DMS53 treated with DMSO at 0.1 percent for 48 hours (cell line): ENCODE measurements at regions not wholly inside any gene's neighbourhood (a gene's known extent, or its start where the extent isn't known, plus 50 kb on each side); places are given as distances from the start of the nearest gene placed in this dataset.
A peak's percentile ranks its signal among the peaks of the same experiment; 100 is the strongest.
"Not testable (repeated sequence)": the region's sequence is repeated elsewhere in the genome, so short reads cannot be mapped to it uniquely, and the experiment has no call there.

Experiments used
- DNase-seq: peaks from one replicate; lab custom pipeline; 2025; ENCODE audit not compliant: unreplicated experiment; lab: John Stamatoyannopoulos, UW

DNA sequence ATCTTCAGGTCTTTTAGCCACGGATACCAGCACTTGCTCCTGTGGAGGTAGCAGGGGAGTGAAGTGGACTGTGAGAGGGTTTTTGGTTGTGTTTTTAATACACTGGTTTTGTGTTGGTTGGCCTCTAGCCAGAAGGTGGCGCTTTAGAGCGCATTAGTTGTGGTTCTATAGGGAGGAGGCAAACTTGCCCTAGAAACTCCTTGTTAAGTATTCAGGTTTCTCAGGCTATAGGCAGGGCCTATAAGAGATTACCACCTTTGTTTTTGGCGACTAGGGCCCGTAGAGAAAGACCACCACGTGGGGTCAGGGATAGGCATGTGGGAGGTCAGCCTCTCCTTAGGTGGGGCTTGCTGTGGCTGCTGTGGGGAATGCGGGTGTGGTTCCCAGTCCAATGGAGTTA lies 221.6 kb upstream of the SPANXN4 start:
- peak; percentile 5 for DNase-seq

DNA sequence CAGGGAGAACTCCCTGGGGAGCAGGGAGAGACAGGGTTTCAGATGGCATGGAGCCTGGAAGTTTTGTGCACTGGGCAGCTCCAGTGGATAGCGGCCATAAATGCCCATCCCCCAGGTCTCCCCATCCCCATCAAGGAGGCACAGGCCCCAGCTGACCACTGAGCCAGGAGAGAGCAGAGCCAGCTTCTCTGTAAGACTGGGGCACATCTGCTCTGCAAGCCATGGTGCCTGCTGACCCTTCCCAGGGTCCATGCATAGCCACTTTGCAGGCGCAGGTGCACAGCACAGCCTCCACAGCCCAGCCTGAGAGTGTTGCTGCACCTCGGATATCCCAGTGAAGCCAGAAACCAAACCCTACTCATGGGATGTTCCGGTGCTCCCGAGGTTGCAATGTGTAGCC lies 206.3 kb upstream of the SPANXN4 start:
- no peak for DNase-seq

DNA sequence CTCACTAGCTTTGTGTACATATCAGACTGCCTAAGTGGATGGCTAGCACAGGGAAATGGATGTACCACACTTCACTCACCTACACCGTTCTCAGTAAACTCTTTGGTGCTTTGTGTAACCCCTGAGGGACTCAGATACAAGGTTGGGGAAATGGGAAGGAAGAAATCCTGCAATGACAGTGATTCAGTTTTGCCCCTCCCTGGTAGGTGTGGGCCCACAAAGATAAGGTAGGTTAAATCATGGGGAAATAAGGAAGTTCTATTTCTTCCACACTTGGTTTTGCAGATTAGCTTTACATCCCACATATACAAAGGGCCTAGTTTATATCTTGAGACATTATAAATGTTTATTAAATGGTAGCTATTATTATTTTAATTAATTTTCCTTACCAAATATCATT lies 197.6 kb upstream of the SPANXN4 start:
- DNase-seq: no peak

DNA sequence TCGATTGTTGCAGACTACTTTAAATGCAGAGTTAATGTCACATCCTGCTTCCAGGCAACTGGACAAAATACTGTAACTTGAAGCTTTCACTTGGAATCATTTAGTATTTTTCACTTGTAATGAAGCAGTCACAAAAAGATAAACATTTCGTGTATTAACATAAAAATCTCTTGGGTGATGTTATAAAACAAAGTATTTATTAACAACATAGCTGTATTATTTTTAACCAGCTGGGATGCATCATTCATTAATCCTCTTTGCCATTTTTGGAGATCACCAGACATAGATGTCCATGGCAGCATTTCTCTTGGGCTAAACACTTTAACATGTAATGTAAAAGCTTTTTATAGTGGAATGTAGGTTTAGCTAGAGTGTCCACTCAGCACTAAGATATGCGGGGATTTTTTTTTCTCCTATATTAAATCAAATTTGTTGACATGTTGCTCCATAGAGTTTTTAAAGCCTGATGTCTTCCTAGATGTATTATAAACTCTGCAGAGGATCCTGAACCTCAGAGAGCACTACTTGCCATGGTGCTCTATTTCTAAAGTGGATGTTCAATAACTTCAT lies 193.7 kb upstream of the SPANXN4 start:
- no peak for DNase-seq

DNA sequence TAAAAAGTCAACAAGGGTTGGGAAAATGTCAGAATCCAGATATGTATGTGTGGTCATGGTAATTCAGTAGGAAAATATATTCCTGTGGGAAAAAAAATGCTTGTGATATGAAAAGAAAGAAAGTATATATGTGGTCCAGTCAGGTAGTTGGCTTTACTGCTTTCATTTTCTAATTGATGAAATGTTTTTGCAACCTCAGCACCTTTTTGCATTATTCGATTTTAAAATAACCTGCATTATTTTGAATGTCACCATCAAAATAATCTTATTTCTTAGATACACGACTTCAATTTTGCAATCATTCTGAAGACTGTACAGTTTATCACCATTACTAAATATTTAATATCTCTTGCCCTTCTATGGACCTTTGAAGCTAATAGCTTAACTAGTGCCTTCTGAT lies 170.8 kb upstream of the SPANXN4 start:
- DNase-seq: no peak

DNA sequence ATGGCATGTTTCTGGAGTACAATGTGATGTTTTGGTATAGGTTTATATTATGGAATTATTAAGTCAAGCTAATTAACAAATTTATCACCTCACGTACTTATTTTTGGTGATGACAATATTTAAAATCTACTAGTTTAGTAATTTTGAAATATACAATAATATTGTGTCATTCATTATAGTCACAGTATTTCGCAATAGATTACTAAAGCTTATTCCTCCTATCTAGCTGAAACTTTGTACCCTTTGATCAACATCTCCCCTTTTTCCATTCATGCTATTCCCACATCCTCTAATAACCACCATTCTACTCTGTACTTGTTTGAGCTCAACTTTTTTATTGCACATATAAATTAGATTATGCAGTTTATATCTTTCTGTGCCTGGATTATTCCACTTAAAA lies 164.8 kb upstream of the SPANXN4 start:
- DNase-seq: no peak

DNA sequence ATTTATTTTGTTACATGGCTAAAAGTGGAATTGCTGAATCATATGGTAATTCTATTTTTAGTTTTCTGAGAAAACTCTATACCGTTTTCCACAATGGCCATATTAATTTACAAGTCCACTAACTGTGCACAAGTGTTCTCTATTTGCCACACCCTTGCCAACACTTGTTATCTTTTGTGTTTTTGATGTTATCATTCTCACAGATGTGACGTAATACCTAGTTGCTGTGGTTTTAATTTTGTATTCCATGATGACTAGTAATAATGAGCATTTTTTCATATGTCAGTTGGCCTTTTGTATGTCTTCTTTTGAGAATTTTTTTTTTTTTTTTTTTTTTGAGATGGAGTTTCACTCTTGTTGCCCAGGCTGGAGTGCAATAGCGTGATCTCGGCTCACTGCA lies 164.2 kb upstream of the SPANXN4 start:
- DNase-seq: no peak

DNA sequence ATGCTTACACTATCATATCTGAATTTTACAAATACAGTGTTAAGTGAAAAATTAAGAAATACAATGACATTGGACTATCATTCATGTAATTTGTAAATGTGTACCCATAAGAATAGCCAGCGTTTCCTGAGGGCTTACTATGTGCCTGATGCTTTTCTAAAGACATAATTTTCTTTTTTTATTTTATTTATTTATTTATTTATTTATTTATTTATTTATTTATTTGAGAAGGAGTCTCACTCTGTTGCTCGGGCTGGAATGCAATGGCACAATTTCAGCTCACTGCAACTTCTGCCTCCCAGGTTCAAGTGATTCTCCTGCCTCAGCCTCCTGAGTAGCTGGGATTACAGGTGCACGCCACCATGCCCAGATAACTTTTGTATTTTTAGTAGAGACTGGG lies 159.5 kb upstream of the SPANXN4 start:
- DNase-seq: not testable (repeated sequence)

DNA sequence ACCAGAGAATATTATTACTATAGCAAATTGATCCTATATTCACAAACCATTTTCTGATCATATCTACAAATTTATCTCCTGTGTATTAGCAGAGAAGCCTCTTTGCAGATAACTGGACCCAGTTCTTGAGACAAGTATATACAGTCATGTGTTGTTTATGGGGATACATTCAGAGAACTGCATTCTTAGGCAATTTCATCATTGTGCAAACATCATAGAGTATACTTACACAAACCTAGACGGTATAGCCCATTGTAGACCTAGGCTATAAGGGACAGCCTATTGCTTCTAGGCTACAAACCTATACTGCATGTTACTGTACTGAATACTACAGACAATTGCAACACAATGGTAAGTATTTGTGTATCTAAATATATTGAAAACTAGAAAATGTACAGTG lies 152.5 kb upstream of the SPANXN4 start:
- peak; percentile 22 for DNase-seq

DNA sequence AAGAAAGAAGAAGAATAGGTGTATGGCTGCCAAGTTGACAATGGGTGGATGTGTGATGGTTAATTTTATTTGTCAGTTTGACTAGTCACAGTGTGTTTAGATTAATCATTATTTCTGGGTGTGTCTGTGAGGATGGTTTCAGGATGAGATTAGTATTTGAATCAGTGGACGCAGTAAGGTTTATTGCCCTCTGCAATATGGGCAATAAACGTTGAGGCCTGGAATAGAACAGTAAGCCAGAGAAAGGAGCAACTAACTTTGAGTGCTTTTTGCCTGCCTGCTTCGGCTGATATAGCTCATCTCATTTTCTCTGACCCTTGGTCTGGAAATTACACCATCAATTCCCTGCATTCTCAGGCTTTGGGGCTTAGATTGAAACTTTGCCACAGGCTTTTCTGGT lies 140.8 kb upstream of the SPANXN4 start:
- no peak for DNase-seq

DNA sequence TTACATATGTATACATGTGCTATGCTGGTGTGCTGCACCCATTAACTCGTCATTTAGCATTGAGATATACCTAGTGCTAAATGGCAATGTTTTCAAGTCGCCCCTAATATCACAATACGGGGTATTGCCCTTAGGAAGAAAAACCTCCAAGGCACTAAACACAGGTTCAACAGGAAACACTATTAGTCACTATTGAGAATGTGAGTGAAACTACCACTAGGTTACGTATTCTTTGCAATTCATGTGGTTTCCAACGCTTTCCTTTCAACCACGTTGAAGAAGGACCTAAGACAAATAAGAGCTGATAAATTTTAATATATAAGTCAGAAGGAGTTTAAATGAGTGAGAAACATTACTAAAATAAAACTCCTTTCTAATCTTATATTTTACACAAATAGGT lies 134.7 kb upstream of the SPANXN4 start:
- no peak for DNase-seq

DNA sequence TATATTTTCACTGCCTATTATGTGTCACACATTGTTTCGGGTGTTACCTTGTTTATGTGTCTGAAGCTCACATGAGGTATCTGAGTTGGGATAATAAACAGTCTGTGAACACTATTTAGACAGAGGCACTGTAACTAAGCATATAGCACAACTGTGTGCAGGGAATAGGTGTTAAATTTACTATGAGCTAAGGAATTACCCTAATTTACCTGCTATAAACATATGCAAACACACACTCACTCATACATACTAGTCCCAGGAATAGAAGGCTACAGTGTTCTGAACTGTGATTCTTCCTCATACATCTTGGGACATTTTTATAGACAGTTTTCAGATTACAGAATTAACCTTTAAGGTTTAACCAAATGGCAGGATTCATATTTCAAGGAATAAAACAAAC lies 127.6 kb upstream of the SPANXN4 start:
- DNase-seq: no peak

DNA sequence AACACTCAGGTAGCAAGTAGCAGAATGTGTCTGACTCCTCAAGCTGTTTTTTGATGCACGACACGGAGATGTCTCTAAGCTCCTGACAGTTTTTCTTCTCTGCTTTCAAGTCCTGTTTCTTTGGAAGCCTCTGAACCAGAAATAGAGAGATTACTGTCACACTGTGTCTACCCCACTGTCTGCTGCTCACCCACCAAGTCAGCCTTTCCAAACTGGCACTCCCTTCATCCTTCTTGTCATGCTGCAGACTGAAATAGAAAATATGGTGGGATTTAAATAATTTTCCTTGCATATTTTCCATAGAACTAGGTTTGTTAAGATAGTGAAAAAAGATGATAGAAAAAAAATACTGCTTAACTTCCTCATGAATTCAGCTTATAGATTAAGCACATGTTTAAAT lies 102.5 kb upstream of the SPANXN4 start:
- no peak for DNase-seq

DNA sequence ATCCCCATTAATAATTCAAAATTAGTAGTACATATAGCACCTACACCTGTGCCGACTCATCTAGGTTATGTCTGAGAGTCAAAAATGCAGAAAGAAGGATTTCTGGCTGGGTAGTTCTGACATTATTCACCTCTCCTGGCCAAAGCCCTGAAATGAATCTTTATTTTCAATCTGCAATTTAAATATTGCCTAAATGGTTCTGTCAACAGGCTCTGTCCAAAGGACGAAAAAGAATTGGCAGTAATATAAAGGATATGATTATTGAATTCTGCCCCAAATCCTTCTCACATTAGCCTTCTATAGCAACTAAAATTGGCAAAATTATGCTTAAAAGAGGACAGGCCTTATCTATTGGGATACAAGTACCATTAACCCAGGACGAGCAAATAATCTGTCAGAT lies 86.9 kb upstream of the SPANXN4 start:
- no peak for DNase-seq

DNA sequence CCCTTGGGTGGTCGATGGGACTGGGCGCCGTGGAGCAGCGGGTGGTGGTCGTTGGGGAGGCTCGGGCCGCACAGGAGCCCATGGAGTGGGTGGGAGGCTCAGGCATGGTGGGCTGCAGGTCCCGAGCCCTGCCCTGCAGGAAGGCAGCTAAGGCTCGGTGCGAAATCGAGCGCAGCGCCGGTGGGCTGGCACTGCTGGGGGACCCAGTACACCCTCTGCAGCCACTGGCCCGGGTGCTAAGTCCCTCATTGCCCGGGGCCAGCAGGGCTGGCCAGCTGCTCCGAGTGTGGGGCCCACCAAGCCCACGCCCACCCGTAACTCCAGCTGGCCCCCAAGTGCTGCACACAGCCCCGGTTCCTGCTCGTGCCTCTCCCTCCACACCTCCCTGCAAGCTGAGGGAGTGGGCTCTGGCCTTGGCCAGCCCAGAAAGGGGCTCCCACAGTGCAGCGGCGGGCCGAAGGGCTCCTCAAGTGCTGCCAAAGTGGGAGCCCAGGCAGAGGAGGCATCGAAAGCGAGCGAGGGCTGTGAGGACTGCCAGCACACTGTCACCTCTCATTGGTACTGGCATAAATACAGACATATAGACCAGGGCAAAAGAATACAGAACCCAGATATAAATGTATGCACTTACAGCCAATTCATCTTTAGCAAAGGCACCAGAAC lies 53.5 kb upstream of the SPANXN4 start:
- DNase-seq: not testable (repeated sequence)
